Activated naive CD8-positive, alpha-beta T cell (primary cell): ENCODE measurements at regions not wholly inside any gene's neighbourhood (a gene's known extent, or its start where the extent isn't known, plus 50 kb on each side); places are given as distances from the start of the nearest gene placed in this dataset.

ENCODE experiments used
- H3K27ac Mint-ChIP-seq: one replicate; pipeline ENCODE4 v1.8.0; 2021; ENCODE audit warnings: mixed read lengths
- H3K27me3 Mint-ChIP-seq: one replicate; pipeline ENCODE4 v1.8.0; 2021; ENCODE audit warnings: mixed read lengths
- H3K36me3 Mint-ChIP-seq: one replicate; pipeline ENCODE4 v1.8.0; 2021; ENCODE audit warnings: mixed read lengths
- H3K4me1 Mint-ChIP-seq: one replicate; pipeline ENCODE4 v1.8.0; 2021; ENCODE audit warnings: low read depth, mixed read lengths
- H3K4me3 Mint-ChIP-seq: one replicate; pipeline ENCODE4 v1.8.0; 2021; ENCODE audit warnings: mild to moderate bottlenecking, mixed read lengths
- H3K9me3 Mint-ChIP-seq: one replicate; pipeline ENCODE4 v1.8.0; 2021; ENCODE audit warnings: low read depth, mixed read lengths

DNA sequence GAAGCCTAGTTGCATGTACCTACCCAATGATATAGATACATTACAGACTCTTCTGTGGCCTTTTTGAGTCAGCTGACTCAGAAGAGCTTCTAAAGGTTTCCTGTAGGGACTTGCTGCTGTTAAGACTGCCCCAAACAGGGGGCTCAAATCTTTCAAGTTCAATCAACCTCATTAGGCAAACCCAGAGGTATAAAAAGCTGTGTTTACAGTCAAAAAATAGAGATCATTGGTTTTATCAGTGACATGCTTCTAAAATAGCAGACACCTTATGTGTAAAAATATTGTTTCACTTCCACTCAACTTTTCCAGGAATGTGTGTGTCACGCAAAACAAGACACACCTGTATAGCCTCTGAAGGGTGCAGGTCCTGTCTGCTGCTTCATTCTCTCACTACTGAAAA is 624.3 kb upstream of the FANCL start:
- no peaks in the 10 kb centered on the region for H3K9me3 Mint-ChIP-seq
- no peaks in the 10 kb centered on the region for H3K36me3 Mint-ChIP-seq
- no peak overlapping the region for H3K4me3 Mint-ChIP-seq
- H3K4me1 Mint-ChIP-seq, result peaks cover 10% of the 10 kb centered on the region
- no peak overlapping the region for H3K27ac Mint-ChIP-seq
- H3K27me3 Mint-ChIP-seq, result peaks cover 3% of the 10 kb centered on the region

DNA sequence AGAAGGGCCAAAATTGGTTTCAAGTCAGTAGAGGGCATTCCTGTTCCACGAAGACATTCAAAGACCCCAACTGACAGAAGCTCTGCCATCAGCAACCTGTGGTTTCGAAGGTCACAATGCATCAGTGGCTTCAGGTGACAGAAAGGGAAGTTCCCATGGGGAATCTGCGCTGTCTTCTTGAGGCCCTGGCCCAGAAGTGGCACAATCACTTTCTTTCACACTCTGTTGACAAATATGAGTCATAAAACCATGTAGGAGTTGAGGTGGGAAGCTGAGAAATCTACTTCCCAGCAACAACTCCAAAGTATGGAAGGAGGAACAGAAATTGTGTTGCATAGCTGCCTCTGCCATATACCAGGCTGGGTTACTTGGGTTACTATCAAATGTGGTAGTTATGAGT is 621.1 kb upstream of the FANCL start:
- no peaks in the 10 kb centered on the region for H3K9me3 Mint-ChIP-seq
- H3K27ac Mint-ChIP-seq, result no peak overlapping the region
- peaks cover 10% of the 10 kb centered on the region for H3K4me1 Mint-ChIP-seq
- no peak overlapping the region for H3K4me3 Mint-ChIP-seq
- no peaks in the 10 kb centered on the region for H3K36me3 Mint-ChIP-seq
- no peaks in the 10 kb centered on the region for H3K27me3 Mint-ChIP-seq

DNA sequence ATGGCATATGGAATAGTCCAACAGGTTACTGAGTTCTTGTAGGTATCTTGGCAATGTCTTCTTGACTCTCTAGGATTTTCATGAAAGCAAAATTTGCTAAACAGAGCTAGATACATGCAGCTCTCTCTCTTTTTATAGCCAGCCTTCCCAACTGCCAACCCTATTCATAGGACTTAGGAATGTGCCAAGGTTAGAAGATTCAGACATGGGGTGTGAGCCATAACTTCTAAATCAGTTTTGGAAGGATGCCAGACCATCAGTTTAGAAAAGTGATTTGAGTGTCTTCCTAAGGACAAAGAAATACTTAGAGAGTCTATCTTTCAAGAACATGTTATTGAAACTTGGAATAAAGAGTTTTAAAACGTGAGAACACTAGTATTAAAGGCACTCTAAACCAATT is 619.5 kb upstream of the FANCL start:
- peaks cover 3% of the 10 kb centered on the region for H3K9me3 Mint-ChIP-seq
- H3K27me3 Mint-ChIP-seq, result no peaks in the 10 kb centered on the region

DNA sequence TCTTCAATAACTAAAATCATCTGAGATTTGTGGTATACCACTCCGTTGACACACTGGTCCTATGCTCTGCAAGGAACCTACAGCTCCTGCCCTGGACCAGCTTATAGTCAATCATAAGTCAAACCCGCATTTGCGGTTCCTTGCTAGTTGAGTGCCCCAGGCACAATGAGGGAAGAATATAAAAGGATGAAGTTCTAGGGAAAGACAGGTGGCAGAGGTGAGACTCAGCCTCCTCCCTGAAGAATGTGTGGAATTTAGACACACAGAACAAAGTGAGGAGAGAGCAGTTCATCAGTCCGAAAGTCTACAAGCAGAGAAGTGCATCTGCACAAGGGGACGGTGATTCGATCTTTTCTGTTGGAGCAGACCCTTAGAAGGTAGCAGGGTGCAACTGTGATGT is 615.0 kb upstream of the FANCL start:
- peaks cover 3% of the 10 kb centered on the region for H3K9me3 Mint-ChIP-seq
- no peaks in the 10 kb centered on the region for H3K36me3 Mint-ChIP-seq
- H3K27ac Mint-ChIP-seq, result no peak overlapping the region
- H3K27me3 Mint-ChIP-seq, result no peaks in the 10 kb centered on the region
- H3K4me1 Mint-ChIP-seq, result no peaks in the 10 kb centered on the region
- no peak overlapping the region for H3K4me3 Mint-ChIP-seq

More for the DNA sequence above, 619.5 kb upstream of the FANCL start:
- Mint-ChIP-seq H3K4me3 (no peak overlapping the region), H3K27ac (no peak overlapping the region), H3K36me3 (no peaks in the 10 kb centered on the region), H3K4me1 (no peaks in the 10 kb centered on the region)

DNA sequence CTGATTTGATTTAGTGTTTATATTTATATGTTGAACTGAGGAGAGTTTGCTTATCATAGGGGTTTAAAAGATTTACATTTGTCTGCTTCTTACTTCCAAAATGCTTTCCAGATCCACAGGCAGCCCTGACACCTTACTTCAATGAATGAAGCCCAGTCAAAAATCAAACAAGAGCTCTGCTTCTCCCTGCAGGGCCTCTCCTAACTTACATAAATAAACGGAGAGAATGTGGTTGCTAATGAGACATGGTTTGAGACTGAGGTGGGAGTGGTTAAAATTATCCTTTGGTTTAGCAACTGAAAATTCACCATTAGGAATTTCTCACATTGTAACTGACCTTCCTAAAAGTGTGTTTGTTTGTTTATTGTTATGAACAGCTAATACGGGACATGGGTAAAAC is 612.3 kb upstream of the FANCL start:
- no peaks in the 10 kb centered on the region for H3K27me3 Mint-ChIP-seq
- no peaks in the 10 kb centered on the region for H3K4me1 Mint-ChIP-seq
- H3K4me3 Mint-ChIP-seq, result no peak overlapping the region
- H3K9me3 Mint-ChIP-seq, result peaks cover 3% of the 10 kb centered on the region
- no peaks in the 10 kb centered on the region for H3K36me3 Mint-ChIP-seq
- no peak overlapping the region for H3K27ac Mint-ChIP-seq

DNA sequence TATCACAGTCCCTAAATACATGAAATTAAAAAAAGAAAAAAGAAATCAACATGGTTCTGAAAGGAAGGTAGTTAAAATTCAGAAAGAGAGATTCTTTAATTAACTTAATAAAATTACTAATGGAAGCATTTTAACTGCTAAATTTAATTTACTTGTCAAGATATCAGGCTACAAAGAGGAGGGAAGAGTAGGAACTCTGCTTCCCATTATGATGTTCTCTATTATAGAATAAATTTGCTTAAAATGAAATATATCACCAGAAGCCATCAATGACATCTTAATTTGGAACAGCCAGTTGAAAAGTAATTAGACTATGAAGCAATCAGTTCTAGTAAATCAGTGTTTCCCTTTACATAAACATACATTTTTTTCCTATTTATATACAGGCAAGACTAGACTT is 611.8 kb upstream of the FANCL start:
- H3K27ac Mint-ChIP-seq, result no peak overlapping the region
- H3K36me3 Mint-ChIP-seq, result no peaks in the 10 kb centered on the region
- no peaks in the 10 kb centered on the region for H3K4me1 Mint-ChIP-seq
- H3K27me3 Mint-ChIP-seq, result no peaks in the 10 kb centered on the region
- H3K4me3 Mint-ChIP-seq, result no peak overlapping the region
- peaks cover 3% of the 10 kb centered on the region for H3K9me3 Mint-ChIP-seq

DNA sequence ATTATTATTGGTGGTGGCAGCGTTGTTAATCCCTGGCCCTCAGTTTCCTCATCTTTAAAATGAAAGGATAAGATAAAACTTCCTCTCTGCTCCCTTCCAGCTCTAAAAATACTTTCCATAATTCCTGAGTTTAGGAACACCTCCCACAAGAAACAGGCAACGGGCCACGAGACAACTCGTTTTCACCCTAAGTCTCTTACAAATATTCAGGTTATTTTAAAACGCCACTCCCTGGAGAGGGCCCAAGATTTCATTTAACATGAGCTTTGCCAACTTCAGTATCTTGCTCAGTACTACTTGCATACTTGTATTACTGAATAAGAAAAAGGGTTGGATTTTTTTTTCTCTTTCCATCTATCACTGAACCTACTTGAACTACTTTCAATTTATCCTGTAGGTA is 611.1 kb upstream of the FANCL start:
- Mint-ChIP-seq H3K9me3 (peaks cover 3% of the 10 kb centered on the region), H3K4me1 (no peaks in the 10 kb centered on the region), H3K36me3 (no peaks in the 10 kb centered on the region), H3K27ac (no peak overlapping the region), H3K4me3 (no peak overlapping the region), H3K27me3 (no peaks in the 10 kb centered on the region)

DNA sequence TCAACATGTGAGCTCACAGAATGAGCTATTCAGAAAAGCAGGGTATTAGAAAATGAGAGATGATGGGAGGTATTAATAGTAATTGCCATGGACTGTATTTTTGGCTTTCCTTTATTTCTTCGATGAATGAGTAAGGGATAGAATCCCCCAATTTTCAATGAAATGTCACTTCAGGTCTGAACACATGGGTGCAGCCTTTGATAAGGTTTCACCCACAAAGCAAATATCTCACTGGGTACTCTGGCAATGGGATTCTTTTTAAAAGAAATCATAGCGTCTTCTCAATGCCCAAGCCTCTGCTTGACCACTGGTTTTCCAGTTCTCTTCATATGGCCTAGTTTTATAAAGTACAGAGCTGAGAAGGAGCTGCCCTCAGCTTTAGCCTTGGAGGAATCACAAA is 610.5 kb upstream of the FANCL start:
- Mint-ChIP-seq H3K4me1 (no peaks in the 10 kb centered on the region), H3K4me3 (no peak overlapping the region), H3K9me3 (no peaks in the 10 kb centered on the region), H3K27ac (no peak overlapping the region), H3K36me3 (no peaks in the 10 kb centered on the region), H3K27me3 (no peaks in the 10 kb centered on the region)

DNA sequence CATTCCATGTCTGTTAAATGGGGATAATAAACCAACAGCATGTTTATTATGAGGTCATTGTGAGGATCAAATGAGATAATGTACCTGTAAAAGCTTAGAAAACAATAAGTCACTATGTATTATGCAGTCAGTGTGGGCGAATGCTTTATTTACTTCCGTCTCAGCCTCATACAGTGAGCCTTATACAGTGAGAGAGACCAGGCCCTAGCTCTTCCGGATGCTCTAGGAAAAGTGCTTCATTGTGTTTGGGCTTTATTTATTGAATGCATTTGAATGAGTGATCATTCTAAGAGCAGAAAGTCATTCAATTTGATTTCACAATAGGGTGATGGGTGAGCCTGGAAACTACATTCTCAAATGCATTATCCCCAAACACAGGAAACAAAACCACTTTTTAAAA is 603.9 kb upstream of the FANCL start:
- no peak overlapping the region for H3K4me3 Mint-ChIP-seq
- no peaks in the 10 kb centered on the region for H3K4me1 Mint-ChIP-seq
- no peaks in the 10 kb centered on the region for H3K36me3 Mint-ChIP-seq
- no peak overlapping the region for H3K27ac Mint-ChIP-seq
- H3K9me3 Mint-ChIP-seq, result no peaks in the 10 kb centered on the region
- H3K27me3 Mint-ChIP-seq, result no peaks in the 10 kb centered on the region

DNA sequence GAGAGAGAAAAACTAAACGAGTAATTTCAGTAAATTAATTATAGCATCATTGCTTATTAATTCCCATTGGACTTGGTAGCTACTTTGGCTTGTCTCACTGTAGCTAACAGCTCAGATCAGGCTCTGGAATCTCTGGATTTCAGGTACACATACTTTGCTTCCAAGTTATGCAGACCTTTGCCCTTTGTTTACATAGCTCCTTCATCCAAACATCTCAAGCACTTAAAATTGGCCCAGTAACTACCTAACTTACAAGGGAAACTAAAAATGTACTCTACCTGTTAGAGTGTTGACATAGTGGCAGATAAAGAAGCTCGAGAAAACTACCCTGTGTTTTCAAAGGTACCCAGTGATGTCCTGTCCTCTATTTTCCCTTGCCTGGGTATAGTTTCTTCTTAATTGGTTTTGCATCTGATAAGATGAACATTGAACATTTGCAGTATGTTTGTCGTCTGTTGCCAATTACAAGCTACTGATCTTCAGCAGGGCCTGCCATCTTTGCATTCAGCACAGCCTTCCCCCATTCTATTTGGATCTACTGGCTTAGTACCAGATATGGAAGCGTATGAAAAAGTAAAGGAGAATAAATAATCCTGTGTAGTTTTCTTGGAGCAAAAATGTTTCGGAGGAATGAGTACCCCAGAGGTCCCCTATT is 601.5 kb upstream of the FANCL start:
- H3K27ac Mint-ChIP-seq, result no peak overlapping the region
- H3K27me3 Mint-ChIP-seq, result no peaks in the 10 kb centered on the region
- no peak overlapping the region for H3K4me3 Mint-ChIP-seq
- no peaks in the 10 kb centered on the region for H3K36me3 Mint-ChIP-seq
- H3K9me3 Mint-ChIP-seq, result no peaks in the 10 kb centered on the region
- H3K4me1 Mint-ChIP-seq, result no peaks in the 10 kb centered on the region

DNA sequence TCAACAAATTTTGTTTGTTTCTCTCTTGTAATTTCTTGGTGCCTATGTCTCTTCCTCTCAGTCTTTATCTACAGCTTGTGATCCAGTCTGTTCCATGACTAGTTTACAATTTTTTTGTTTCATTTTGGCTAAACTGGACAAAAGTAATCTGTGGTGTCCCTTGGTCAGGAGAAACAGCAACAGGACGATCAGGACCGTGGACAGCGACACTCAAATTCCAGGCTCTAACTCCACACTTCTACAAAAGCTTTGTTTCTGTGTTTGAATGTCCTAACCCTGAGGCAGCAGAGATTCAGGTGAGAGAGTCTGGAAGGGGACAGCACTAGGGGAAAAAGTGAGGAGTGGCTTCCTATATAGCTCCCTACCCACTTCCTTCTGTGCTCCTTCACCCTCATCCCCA is 593.3 kb upstream of the FANCL start:
- H3K36me3 Mint-ChIP-seq, result no peaks in the 10 kb centered on the region
- H3K4me3 Mint-ChIP-seq, result no peak overlapping the region
- H3K27me3 Mint-ChIP-seq, result peaks cover 3% of the 10 kb centered on the region
- peaks cover 6% of the 10 kb centered on the region for H3K9me3 Mint-ChIP-seq
- H3K4me1 Mint-ChIP-seq, result no peaks in the 10 kb centered on the region
- H3K27ac Mint-ChIP-seq, result no peak overlapping the region

DNA sequence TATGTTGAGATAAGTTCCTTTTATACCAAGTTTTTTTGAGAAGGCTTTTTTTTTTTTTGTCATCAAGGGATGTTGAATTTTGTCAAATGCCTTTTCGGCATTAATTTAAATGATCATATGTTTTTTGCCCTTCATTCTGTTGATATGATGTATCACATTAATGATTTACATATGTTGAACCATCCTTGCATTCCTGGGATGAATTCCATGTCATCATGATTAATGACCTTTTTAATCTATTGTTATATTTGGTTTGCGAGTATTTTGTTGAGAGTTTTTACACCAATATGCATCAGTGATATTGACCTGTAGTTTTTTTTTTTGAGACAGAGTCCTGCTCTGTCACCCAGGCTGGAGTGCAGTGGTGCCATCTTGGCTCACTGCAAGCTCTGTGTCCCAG is 585.7 kb upstream of the FANCL start:
- H3K4me1 Mint-ChIP-seq, result no peaks in the 10 kb centered on the region
- H3K27me3 Mint-ChIP-seq, result no peaks in the 10 kb centered on the region
- H3K4me3 Mint-ChIP-seq, result no peak overlapping the region
- peaks cover 41% of the 10 kb centered on the region for H3K9me3 Mint-ChIP-seq
- peaks cover 3% of the 10 kb centered on the region for H3K36me3 Mint-ChIP-seq
- H3K27ac Mint-ChIP-seq, result no peak overlapping the region

DNA sequence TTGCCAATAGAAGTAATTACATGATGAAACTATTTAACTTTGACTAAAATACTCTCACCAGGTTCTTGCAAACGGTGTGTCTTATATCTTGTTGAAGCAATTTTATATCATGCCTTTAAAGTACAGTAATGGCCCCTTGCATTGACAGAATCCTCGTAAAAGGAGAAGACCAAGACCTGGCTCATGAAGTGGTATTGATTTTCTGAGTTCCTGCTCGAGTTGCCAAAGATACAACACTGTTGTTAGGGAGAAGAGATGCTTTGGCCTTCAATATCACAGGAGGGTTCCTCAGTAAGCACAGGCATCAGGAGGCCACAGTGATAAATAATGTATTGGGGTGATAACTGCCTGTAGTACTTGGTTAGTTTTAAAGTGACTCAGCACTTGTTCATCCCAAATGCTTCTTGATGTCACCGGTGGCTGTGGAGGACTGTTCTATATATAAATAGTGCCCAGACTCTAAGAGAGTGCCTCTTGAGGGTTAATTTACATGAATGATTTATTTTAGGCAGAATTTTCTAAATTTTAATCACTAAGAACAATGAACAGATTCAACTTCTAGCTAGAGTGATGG is 571.7 kb upstream of the FANCL start:
- Mint-ChIP-seq H3K36me3 (no peaks in the 10 kb centered on the region), H3K9me3 (no peaks in the 10 kb centered on the region)

DNA sequence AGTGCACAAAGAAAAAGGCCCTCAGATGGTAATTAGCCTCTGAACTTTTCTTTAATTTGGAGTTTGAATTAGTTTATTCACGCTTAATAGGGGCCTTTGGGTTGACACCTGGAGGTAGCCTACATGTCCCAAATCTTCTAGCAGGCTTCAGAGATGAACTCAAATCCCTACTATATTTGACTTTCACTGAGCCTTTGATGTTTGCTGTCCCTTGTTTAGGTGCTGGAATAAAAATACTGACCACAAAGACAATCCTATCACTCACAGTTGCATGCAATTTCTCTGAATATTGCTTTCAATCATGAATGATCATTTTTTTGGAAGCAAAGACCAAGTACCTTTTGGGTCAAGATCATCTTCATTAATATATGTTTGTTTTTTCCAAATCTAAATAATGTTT is 564.0 kb upstream of the FANCL start:
- no peak overlapping the region for H3K27ac Mint-ChIP-seq
- no peaks in the 10 kb centered on the region for H3K9me3 Mint-ChIP-seq
- no peaks in the 10 kb centered on the region for H3K36me3 Mint-ChIP-seq
- H3K4me3 Mint-ChIP-seq, result no peak overlapping the region
- H3K27me3 Mint-ChIP-seq, result no peaks in the 10 kb centered on the region
- no peaks in the 10 kb centered on the region for H3K4me1 Mint-ChIP-seq

More for the DNA sequence above, 571.7 kb upstream of the FANCL start:
- Mint-ChIP-seq H3K4me3 (no peak overlapping the region), H3K27me3 (no peaks in the 10 kb centered on the region), H3K4me1 (no peaks in the 10 kb centered on the region), H3K27ac (no peak overlapping the region)

DNA sequence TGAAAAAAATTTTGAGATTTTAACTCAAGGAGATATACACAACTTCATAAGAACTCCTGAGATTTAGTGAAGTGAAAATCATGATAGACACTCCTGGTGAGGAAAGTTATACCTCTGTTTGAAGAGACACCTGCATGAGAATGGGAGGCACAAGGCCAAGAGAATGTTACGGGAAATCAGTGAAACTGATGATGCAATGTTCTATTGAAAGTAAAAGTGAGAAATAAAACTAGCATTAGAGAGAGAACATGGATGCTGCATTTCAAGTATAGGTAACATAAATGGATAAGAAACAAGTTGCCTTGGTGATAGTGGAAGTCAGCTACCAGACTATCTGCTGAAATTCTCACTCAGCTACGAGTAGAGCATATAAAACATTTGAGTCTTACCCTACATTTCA is 562.1 kb upstream of the FANCL start:
- no peaks in the 10 kb centered on the region for H3K36me3 Mint-ChIP-seq
- no peaks in the 10 kb centered on the region for H3K9me3 Mint-ChIP-seq
- H3K4me3 Mint-ChIP-seq, result no peak overlapping the region
- H3K27me3 Mint-ChIP-seq, result no peaks in the 10 kb centered on the region
- no peaks in the 10 kb centered on the region for H3K4me1 Mint-ChIP-seq
- H3K27ac Mint-ChIP-seq, result no peak overlapping the region

DNA sequence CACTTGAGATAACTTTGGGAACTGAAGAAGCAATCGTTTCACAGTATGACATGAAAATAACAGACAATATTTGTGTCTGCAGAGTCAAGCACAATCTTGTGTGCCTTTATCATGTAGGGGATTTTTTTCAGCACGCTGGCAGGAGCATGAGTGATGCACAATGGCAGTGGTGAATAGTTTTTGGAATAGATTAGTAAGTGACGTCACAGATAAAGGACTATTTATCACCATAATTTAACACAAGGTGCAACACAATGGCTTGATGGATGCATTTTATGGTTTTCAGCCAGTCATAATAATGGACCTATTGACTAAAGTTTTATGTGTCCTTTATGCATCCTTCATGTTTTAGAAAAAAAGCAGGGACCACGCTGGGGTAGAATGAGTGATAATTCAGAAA is 559.8 kb upstream of the FANCL start:
- H3K27ac Mint-ChIP-seq, result no peak overlapping the region

More for the DNA sequence above, 559.8 kb upstream of the FANCL start:
- H3K36me3 Mint-ChIP-seq, result no peaks in the 10 kb centered on the region
- no peaks in the 10 kb centered on the region for H3K27me3 Mint-ChIP-seq
- H3K9me3 Mint-ChIP-seq, result no peaks in the 10 kb centered on the region
- no peak overlapping the region for H3K4me3 Mint-ChIP-seq
- no peaks in the 10 kb centered on the region for H3K4me1 Mint-ChIP-seq
